HCT116 (cell line): ENCODE measurements at regions not wholly inside any gene's neighbourhood (a gene's known extent, or its start where the extent isn't known, plus 50 kb on each side); places are given as distances from the start of the nearest gene placed in this dataset.

Experiments
- ATAC-seq: fragments of 200-7000 bp; cut with Tn5 transposase; 2 replicates; pipeline ENCODE4 v1.9.1; 2020; ENCODE audit warnings: mild to moderate bottlenecking, moderate library complexity
- BruUV-seq: library from RNA; stranded (reverse); fragments of 400-500 nt; replicated peaks from 2 replicates; lab custom pipeline; 2021; lab: Mats Ljungman, UMichigan
- CTCF ChIA-PET: fragments of 300-600 bp; sonication (Branson Sonifier 250); formaldehyde crosslinking; loops from one replicate; lab custom pipeline; 2021; ENCODE audit warnings: antibody characterized with exemption; lab: Charles Lee
- POLR2A ChIA-PET: fragments of 300-600, 350-600 bp; sonication (Branson Sonifier 250); formaldehyde crosslinking; loops from one replicate; lab custom pipeline; 2021; ENCODE audit warnings: antibody characterized with exemption; lab: Charles Lee
- RAD21 ChIA-PET, 2 experiments: fragments of 300-600 bp; sonication (Branson Sonifier 250); formaldehyde crosslinking; loops; one replicate each; lab custom pipeline; 2023; ENCODE audit warnings: low total read pairs in 2 of 2; ENCODE audit not compliant: uncharacterized antibody in 2 of 2, unreplicated experiment in 2 of 2, low non-redundant PET in 1 of 2; lab: Charles Lee
- DNase-seq: peaks from one replicate; pipeline ENCODE4 v3.0.0-alpha.2; 2010; ENCODE audit warnings: low read depth, low spot score
- H2AFZ ChIP-seq: fragments of 200-600 bp; shearing (Covaris generic), sonication (generic); 2 replicates; pipeline ENCODE4 v1.6.1; 2017; ENCODE audit warnings: low read depth, mixed run types, mixed read lengths, antibody characterized with exemption, low read length; ENCODE audit not compliant: poor library complexity, severe bottlenecking
- H3K27ac ChIP-seq: 2 replicates; pipeline ENCODE4 v1.5.1; 2012; ENCODE audit warnings: low read depth, low read length
- H3K27me3 ChIP-seq: fragments of 200-600 bp; sonication (generic); 2 replicates; pipeline ENCODE4 v1.6.1; 2016; ENCODE audit warnings: mixed run types, low read length, mixed read lengths; ENCODE audit not compliant: insufficient read depth
- H3K36me3 ChIP-seq, 2 experiments: fragments of 200-500 bp in 1 of 2; fragments of 200-600 bp in 1 of 2; sonication (Bioruptor generic) in 1 of 2; sonication (generic) in 1 of 2; 2 replicates each; pipeline versions ENCODE4 v1.5.1 to v1.6.1; 2014 to 2016; ENCODE audit warnings: low read length in 2 of 2, inconsistent platforms in 1 of 2, mixed read lengths in 1 of 2, mixed run types in 1 of 2; ENCODE audit not compliant: insufficient read depth in 2 of 2, control insufficient read depth in 1 of 2
- H3K4me1 ChIP-seq, 2 experiments: fragments of 200-600 bp in 1 of 2; sonication (generic) in 1 of 2; 2 replicates each; pipeline versions ENCODE4 v1.5.1 to v1.6.1; 2012 to 2017; ENCODE audit warnings: low read length in 2 of 2, inconsistent platforms in 1 of 2, mild to moderate bottlenecking in 1 of 2, mixed read lengths in 1 of 2, mixed run types in 1 of 2, moderate library complexity in 1 of 2; ENCODE audit not compliant: insufficient read depth in 2 of 2, control insufficient read depth in 1 of 2
- H3K4me2 ChIP-seq: fragments of 200-600 bp; sonication (generic); 2 replicates; pipeline ENCODE4 v1.6.1; 2017; ENCODE audit warnings: mixed run types, low read length, mixed read lengths
- H3K4me3 ChIP-seq, 2 experiments: fragments of 200-600 bp in 1 of 2; sonication (generic) in 1 of 2; replicated peaks in 1 of 2; 2 replicates each; pipeline ENCODE4 v1.5.1; 2011 to 2016; ENCODE audit warnings: low read length in 2 of 2, control low read depth in 1 of 2, low read depth in 1 of 2, mild to moderate bottlenecking in 1 of 2, mixed read lengths in 1 of 2, mixed run types in 1 of 2
- H3K79me2 ChIP-seq: fragments of 200-600 bp; sonication (generic); 2 replicates; pipeline ENCODE4 v1.6.1; 2017; ENCODE audit warnings: mild to moderate bottlenecking, mixed run types, low read length, moderate library complexity, mixed read lengths; ENCODE audit not compliant: insufficient read depth
- H3K9ac ChIP-seq: fragments of 200-600 bp; sonication (generic); 2 replicates; pipeline ENCODE4 v1.6.1; 2016; ENCODE audit warnings: low read length, mixed read lengths
- H3K9me2 ChIP-seq: fragments of 200-600 bp; sonication (generic), shearing (Covaris generic); 2 replicates; pipeline ENCODE4 v1.6.1; 2017; ENCODE audit warnings: mixed run types, mild to moderate bottlenecking, moderate library complexity; ENCODE audit not compliant: insufficient read depth
- H3K9me3 ChIP-seq, 2 experiments: fragments of 200-500 bp in 1 of 2; fragments of 200-600 bp in 1 of 2; sonication (Bioruptor generic) in 1 of 2; sonication (generic) in 1 of 2; 2 replicates each; pipeline ENCODE4 v1.6.1; 2014 to 2017; ENCODE audit warnings: low read length in 2 of 2, mixed read lengths in 2 of 2, inconsistent platforms in 1 of 2, low read depth in 1 of 2, mild to moderate bottlenecking in 1 of 2, mixed run types in 1 of 2, moderate library complexity in 1 of 2; ENCODE audit not compliant: control insufficient read depth in 1 of 2, insufficient read depth in 1 of 2
- H4K20me1 ChIP-seq: fragments of 200-600 bp; sonication (generic), shearing (Covaris generic); 2 replicates; pipeline ENCODE4 v1.6.1; 2017; ENCODE audit warnings: mixed run types, mild to moderate bottlenecking, moderate library complexity; ENCODE audit not compliant: insufficient read depth
- CBX3 ChIP-seq: IDR thresholded peaks from 2 replicates; pipeline ENCODE4 v1.6.1; 2012; ENCODE audit warnings: low read depth
- EZH2 ChIP-seq: fragments of 200-600 bp; sonication (generic); IDR thresholded peaks from 2 replicates; pipeline ENCODE4 v1.6.1; 2017; ENCODE audit warnings: antibody characterized with exemption, mixed run types
- EZH2phosphoT487 ChIP-seq: fragments of 200-600 bp; IDR thresholded peaks from 2 replicates; pipeline ENCODE4 v1.6.1; 2018; ENCODE audit warnings: antibody characterized with exemption, borderline replicate concordance
- FOSL1 ChIP-seq: IDR thresholded peaks from 2 replicates; pipeline ENCODE4 v1.6.1; 2012; ENCODE audit warnings: low read depth
- POLR2A ChIP-seq: IDR thresholded peaks from 2 replicates; pipeline ENCODE4 v1.7.0; 2011; ENCODE audit warnings: borderline replicate concordance; ENCODE audit not compliant: insufficient read depth, insufficient read length; ENCODE audit errors: extremely low read depth
- POLR2AphosphoS5 ChIP-seq: IDR thresholded peaks from 2 replicates; pipeline ENCODE4 v1.6.1; 2011; ENCODE audit warnings: mild to moderate bottlenecking, low read depth, low read length, moderate library complexity
- RAD21 ChIP-seq: IDR thresholded peaks from 2 replicates; pipeline ENCODE4 v1.6.1; 2012; ENCODE audit warnings: low read depth, mild to moderate bottlenecking
- REST ChIP-seq: IDR thresholded peaks from 2 replicates; pipeline ENCODE4 v1.6.1; 2012; ENCODE audit warnings: low read depth
- SIN3A ChIP-seq: IDR thresholded peaks from 2 replicates; pipeline ENCODE4 v1.6.1; 2012; ENCODE audit warnings: low read depth
- SP1 ChIP-seq: IDR thresholded peaks from 2 replicates; pipeline ENCODE4 v1.6.1; 2012; ENCODE audit warnings: low read depth
- TCF7L2 ChIP-seq: IDR thresholded peaks from 2 replicates; pipeline ENCODE4 v1.7.0; 2011; ENCODE audit warnings: borderline replicate concordance, inconsistent platforms; ENCODE audit not compliant: insufficient read depth, insufficient read length; ENCODE audit errors: extremely low read depth
- YY1 ChIP-seq: IDR thresholded peaks from 2 replicates; pipeline ENCODE4 v1.6.1; 2011; ENCODE audit warnings: low read length, low read depth, moderate library complexity, mild to moderate bottlenecking; ENCODE audit not compliant: insufficient replicate concordance; ENCODE audit errors: extremely low read depth
- ZFX ChIP-seq: fragments of 450-650 bp; IDR thresholded peaks from 2 replicates; pipeline ENCODE4 v1.6.1; 2017
- ZNF274 ChIP-seq: fragments of 200-500 bp; sonication (Bioruptor generic); IDR thresholded peaks from 2 replicates; pipeline ENCODE4 v1.6.1; 2014; ENCODE audit warnings: mild to moderate bottlenecking, low read depth, low read length, inconsistent platforms
- intact Hi-C: fragments of 100-400 bp; cut with micrococcal nuclease; formaldehyde crosslinking; loops from 2 replicates; pipeline ENCODE4 v1.10.0; 2022
- TF ChIP-seq, protein P1 (sequence below), 3 experiments: fragments of 200-600 bp in 1 of 3; sonication (generic) in 1 of 3; IDR thresholded peaks in 2 of 3; conservative IDR thresholded peaks in 1 of 3; 2 replicates each; pipeline ENCODE4 v1.5.1; 2012 to 2017; ENCODE audit warnings: low read depth in 2 of 3, low read length in 2 of 3, antibody characterized with exemption in 1 of 3, borderline replicate concordance in 1 of 3, control low read depth in 1 of 3, mild to moderate bottlenecking in 1 of 3, mixed read lengths in 1 of 3, mixed run types in 1 of 3, moderate library complexity in 1 of 3; ENCODE audit not compliant: insufficient read depth in 1 of 3

DNA sequence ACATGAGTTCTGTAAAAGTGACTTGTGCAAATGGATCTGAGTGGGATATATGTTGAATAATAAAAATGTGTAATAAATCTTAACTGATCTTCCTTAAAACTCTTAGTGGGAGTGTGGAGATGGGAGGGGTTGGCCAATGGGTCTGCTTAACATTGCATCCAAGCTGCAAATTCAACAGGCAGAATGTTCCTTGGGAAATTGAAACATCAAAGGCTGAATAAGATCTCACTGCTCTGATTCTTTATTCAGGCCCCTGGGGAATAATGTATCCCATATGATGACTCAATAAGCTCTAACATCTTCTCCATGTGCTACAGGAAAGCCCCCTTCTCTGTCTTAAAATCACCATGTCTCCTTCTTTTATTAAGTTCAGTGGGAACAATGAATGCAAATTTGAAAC is 373.2 kb upstream of the PODXL start:
- Histone ChIP-seq H3K9me3 (no peaks in the 10 kb centered on the region), H3K9ac (no peak overlapping the region), H3K79me2 (no peaks in the 10 kb centered on the region), H3K4me3 (no peak overlapping the region), H3K36me3 (no peaks in the 10 kb centered on the region), H3K27ac (no peak overlapping the region), H4K20me1 (no peaks in the 10 kb centered on the region), H2AFZ (no peak overlapping the region), H3K9me2 (no peaks in the 10 kb centered on the region), H3K27me3 (peaks cover 78% of the 10 kb centered on the region), H3K4me1 (no peaks in the 10 kb centered on the region), H3K4me2 (no peak overlapping the region)
- intact Hi-C loops, result no loop called here
- TF ChIP-seq POLR2A (no peak), YY1 (no peak), POLR2AphosphoS5 (no peak), RAD21 (no peak)
- RAD21 ChIA-PET, result no interaction called here
- POLR2A ChIA-PET, result no interaction called here
- no peak for ATAC-seq
- CTCF ChIA-PET, result no interaction called here
- BruUV-seq, result no TSS peak
- DNase-seq, result no peak

GRCh38 chr7:131927770-131928423 is 371.5 kb upstream of the PODXL start:
- ATAC-seq, result no peak
- no peak for TF ChIP-seq REST
- no peak for TF ChIP-seq SIN3A
- TF ChIP-seq ZFX, result no peak
- no peak for TF ChIP-seq CBX3
- TF ChIP-seq TCF7L2, result no peak
- TF ChIP-seq ZNF274, result no peak
- no peak for TF ChIP-seq EZH2phosphoT487
- no peak for TF ChIP-seq EZH2
- no peak for TF ChIP-seq FOSL1
- TF ChIP-seq SP1, result no peak
- TF ChIP-seq POLR2A, result no peak
- TF ChIP-seq, protein P1, sequence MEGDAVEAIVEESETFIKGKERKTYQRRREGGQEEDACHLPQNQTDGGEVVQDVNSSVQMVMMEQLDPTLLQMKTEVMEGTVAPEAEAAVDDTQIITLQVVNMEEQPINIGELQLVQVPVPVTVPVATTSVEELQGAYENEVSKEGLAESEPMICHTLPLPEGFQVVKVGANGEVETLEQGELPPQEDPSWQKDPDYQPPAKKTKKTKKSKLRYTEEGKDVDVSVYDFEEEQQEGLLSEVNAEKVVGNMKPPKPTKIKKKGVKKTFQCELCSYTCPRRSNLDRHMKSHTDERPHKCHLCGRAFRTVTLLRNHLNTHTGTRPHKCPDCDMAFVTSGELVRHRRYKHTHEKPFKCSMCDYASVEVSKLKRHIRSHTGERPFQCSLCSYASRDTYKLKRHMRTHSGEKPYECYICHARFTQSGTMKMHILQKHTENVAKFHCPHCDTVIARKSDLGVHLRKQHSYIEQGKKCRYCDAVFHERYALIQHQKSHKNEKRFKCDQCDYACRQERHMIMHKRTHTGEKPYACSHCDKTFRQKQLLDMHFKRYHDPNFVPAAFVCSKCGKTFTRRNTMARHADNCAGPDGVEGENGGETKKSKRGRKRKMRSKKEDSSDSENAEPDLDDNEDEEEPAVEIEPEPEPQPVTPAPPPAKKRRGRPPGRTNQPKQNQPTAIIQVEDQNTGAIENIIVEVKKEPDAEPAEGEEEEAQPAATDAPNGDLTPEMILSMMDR (IDR thresholded peaks at IDR 0.05 in 2 of 3, conservative IDR thresholded peaks at IDR 0.05 in 1 of 3; ENCODE audit: borderline replicate concordance in 1 of 3, insufficient read depth in 1 of 3, low read depth in 2 of 3, low read length in 2 of 3), result no peak

More at GRCh38 chr7:131927770-131928423, 371.5 kb upstream of the PODXL start:
- CTCF ChIA-PET, result no interaction called here
- no TSS peak for BruUV-seq
- POLR2A ChIA-PET, result no interaction called here
- no peak overlapping the region for H3K27ac ChIP-seq
- RAD21 ChIA-PET, result no interaction called here
- DNase-seq, result no peak
- H3K9me3 ChIP-seq, result no peaks in the 10 kb centered on the region
- intact Hi-C loops, result no loop called here
- H3K4me3 ChIP-seq, result no peak overlapping the region
- H3K27me3 ChIP-seq, result peaks cover 70% of the 10 kb centered on the region
- no peaks in the 10 kb centered on the region for H3K36me3 ChIP-seq
- H3K4me2 ChIP-seq, result no peak overlapping the region
- no peaks in the 10 kb centered on the region for H3K9me2 ChIP-seq
- H4K20me1 ChIP-seq, result no peaks in the 10 kb centered on the region
- H3K4me1 ChIP-seq, result no peaks in the 10 kb centered on the region
- H3K9ac ChIP-seq, result no peak overlapping the region
- H3K79me2 ChIP-seq, result no peaks in the 10 kb centered on the region
- H2AFZ ChIP-seq, result no peak overlapping the region
